ENCODE measurements at regions not wholly inside any gene's neighbourhood (a gene's known extent, or its start where the extent isn't known, plus 50 kb on each side); places are given as distances from the start of the nearest gene placed in this dataset.

DNA sequence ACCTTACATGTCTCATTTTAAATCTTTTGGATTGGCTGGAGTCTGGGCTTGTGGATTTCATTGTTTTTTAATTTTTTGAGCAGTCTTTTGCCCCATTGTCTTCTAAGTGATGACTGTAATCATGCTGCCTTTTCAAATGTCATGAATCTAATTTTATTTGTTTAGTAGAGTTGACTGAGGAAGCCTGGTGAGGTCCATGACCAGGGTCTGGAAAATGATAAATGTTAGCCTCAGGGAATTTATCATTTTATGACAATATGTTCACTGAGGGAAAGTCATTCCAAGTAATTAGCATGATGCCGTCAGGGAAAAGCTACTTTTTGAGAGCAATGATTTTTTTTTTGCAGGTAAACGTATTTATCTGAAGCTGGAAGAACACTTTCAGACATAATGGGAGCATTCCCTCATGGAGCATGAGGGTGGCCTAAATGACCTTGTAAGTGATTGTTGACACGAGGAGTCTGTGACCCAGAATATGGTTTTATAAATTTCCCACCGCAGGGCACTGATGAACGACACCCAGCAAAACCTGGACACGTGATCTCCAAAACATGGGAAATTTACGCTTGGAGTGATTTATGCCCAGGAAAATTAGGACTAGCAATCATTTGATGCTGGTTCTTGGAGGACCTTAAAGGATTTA, 155.3 kb upstream of the NABP1 start:
- TF ChIP-seq, protein P1, sequence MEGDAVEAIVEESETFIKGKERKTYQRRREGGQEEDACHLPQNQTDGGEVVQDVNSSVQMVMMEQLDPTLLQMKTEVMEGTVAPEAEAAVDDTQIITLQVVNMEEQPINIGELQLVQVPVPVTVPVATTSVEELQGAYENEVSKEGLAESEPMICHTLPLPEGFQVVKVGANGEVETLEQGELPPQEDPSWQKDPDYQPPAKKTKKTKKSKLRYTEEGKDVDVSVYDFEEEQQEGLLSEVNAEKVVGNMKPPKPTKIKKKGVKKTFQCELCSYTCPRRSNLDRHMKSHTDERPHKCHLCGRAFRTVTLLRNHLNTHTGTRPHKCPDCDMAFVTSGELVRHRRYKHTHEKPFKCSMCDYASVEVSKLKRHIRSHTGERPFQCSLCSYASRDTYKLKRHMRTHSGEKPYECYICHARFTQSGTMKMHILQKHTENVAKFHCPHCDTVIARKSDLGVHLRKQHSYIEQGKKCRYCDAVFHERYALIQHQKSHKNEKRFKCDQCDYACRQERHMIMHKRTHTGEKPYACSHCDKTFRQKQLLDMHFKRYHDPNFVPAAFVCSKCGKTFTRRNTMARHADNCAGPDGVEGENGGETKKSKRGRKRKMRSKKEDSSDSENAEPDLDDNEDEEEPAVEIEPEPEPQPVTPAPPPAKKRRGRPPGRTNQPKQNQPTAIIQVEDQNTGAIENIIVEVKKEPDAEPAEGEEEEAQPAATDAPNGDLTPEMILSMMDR (IDR thresholded peaks at IDR 0.05; ENCODE audit: poor library complexity), result no peak
- TF ChIP-seq EZH2phosphoT487 (IDR thresholded peaks at IDR 0.05; ENCODE audit: low read depth, severe bottlenecking, unreplicated experiment), result no peak
- no peak for TF ChIP-seq EZH2 (IDR thresholded peaks at IDR 0.05; ENCODE audit: borderline replicate concordance)

Measured in hepatocyte (in vitro differentiated cells).